Natural killer cell (primary cell): ENCODE measurements at regions not wholly inside any gene's neighbourhood (a gene's known extent, or its start where the extent isn't known, plus 50 kb on each side); places are given as distances from the start of the nearest gene placed in this dataset.

ENCODE experiments used
- ATAC-seq, 3 donors: fragments of 150-1000 bp in 2 of 3; fragments of 200-7000 bp in 1 of 3; cut with Tn5 transposase; 1 replicate in 1 of 3; 2 replicates in 2 of 3; pipeline ENCODE4 v1.10.0; 2021; ENCODE audit warnings: mild to moderate bottlenecking in 2 of 3, moderate library complexity in 2 of 3
- DNase-seq, 2 donors: peaks; one replicate each; pipeline versions ENCODE4 v3.0.0 to v3.0.0-alpha.2; 2013 to 2021; ENCODE audit warnings: mixed read lengths in 1 of 2
- H3K27ac ChIP-seq: one replicate; pipeline ENCODE4 v1.5.1; 2013; ENCODE audit warnings: mild to moderate bottlenecking, low read length
- H3K27me3 ChIP-seq: one replicate; pipeline ENCODE4 v1.6.1; 2013; ENCODE audit warnings: low read length; ENCODE audit not compliant: control insufficient read depth, insufficient read depth
- H3K36me3 ChIP-seq: one replicate; pipeline ENCODE4 v1.6.1; 2013; ENCODE audit warnings: low read length; ENCODE audit not compliant: control insufficient read depth, insufficient read depth
- H3K4me1 ChIP-seq: one replicate; pipeline ENCODE4 v1.6.1; 2013; ENCODE audit warnings: low read length; ENCODE audit not compliant: control insufficient read depth, insufficient read depth
- H3K4me3 ChIP-seq: one replicate; pipeline ENCODE4 v1.5.1; 2013; ENCODE audit warnings: low read length
- H3K9me3 ChIP-seq: one replicate; pipeline ENCODE4 v1.6.1; 2013; ENCODE audit warnings: low read length; ENCODE audit not compliant: control insufficient read depth, insufficient read depth
- H3K27ac Mint-ChIP-seq, 2 donors: one replicate each; pipeline ENCODE4 v1.8.0; 2022; ENCODE audit warnings: mild to moderate bottlenecking in 2 of 2, mixed read lengths in 2 of 2, moderate library complexity in 1 of 2
- H3K27me3 Mint-ChIP-seq, 2 donors: one replicate each; pipeline ENCODE4 v1.8.0; 2022; ENCODE audit warnings: low read depth in 2 of 2, mixed read lengths in 2 of 2
- H3K36me3 Mint-ChIP-seq: one replicate; pipeline ENCODE4 v1.8.0; 2022; ENCODE audit warnings: mixed read lengths
- H3K4me1 Mint-ChIP-seq, 2 donors: one replicate each; pipeline ENCODE4 v1.8.0; 2022; ENCODE audit warnings: mixed read lengths in 2 of 2
- H3K4me3 Mint-ChIP-seq: one replicate; pipeline ENCODE4 v1.8.0; 2022; ENCODE audit warnings: mild to moderate bottlenecking, moderate library complexity, mixed read lengths
- H3K9me3 Mint-ChIP-seq, 2 donors: one replicate each; pipeline ENCODE4 v1.8.0; 2022; ENCODE audit warnings: mixed read lengths in 2 of 2
- WGBS: methylation state at CpG from one replicate; pipeline ENCODE4 v1.1.7; 2013; ENCODE audit warnings: missing lambda C conversion rate; ENCODE audit not compliant: insufficient coverage; 5-methylcytosine and 5-hydroxymethylcytosine counted together
- intact Hi-C: fragments of 100-400 bp; cut with micrococcal nuclease; formaldehyde crosslinking; loops from one replicate; pipeline ENCODE4 v1.14.2; 2022
- TF ChIP-seq, protein P1 (sequence below): fragments of 200-600 bp; IDR thresholded peaks from one replicate; pipeline ENCODE4 v1.8.0; 2022; ENCODE audit warnings: antibody characterized with exemption

DNA sequence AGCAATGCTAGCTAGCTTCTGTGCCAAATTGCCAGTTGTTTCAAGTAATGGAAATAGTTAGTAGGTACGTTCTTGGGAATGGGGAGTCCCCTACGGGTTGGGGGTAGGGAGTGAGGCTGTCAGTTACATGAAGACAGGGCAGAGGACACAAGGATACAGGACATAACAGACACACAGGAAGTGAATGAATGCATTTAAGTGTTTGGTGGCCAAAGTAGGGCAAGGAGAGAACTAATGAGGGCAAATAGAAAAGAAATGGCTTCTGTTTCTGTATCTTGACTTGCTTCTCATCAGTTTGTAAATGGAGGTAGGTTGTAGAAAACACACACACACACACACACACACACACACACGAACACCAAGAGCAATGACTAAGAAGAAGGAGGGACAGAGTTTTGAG, 142.2 kb downstream of the S1PR1 start:
- TF ChIP-seq, protein P1, sequence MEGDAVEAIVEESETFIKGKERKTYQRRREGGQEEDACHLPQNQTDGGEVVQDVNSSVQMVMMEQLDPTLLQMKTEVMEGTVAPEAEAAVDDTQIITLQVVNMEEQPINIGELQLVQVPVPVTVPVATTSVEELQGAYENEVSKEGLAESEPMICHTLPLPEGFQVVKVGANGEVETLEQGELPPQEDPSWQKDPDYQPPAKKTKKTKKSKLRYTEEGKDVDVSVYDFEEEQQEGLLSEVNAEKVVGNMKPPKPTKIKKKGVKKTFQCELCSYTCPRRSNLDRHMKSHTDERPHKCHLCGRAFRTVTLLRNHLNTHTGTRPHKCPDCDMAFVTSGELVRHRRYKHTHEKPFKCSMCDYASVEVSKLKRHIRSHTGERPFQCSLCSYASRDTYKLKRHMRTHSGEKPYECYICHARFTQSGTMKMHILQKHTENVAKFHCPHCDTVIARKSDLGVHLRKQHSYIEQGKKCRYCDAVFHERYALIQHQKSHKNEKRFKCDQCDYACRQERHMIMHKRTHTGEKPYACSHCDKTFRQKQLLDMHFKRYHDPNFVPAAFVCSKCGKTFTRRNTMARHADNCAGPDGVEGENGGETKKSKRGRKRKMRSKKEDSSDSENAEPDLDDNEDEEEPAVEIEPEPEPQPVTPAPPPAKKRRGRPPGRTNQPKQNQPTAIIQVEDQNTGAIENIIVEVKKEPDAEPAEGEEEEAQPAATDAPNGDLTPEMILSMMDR = no peak
- Histone ChIP-seq H3K9me3 (no peaks in the 10 kb centered on the region), H3K4me1 (no peaks in the 10 kb centered on the region), H3K27me3 (no peaks in the 10 kb centered on the region), H3K36me3 (no peaks in the 10 kb centered on the region), H3K4me3 (no peak overlapping the region), H3K27ac (no peak overlapping the region)
- DNase-seq (no peak), ATAC-seq (no peak)
- 92% methylated on average over 2 of the region's 3 CpGs for WGBS
- peaks cover 12 to 19% of the 10 kb centered on the region in 2 donors for H3K4me1 Mint-ChIP-seq
- no peak overlapping the region for H3K27ac Mint-ChIP-seq
- no peaks in the 10 kb centered on the region for H3K27me3 Mint-ChIP-seq
- intact Hi-C loops = no loop called here
- no peaks in the 10 kb centered on the region for H3K36me3 Mint-ChIP-seq
- H3K4me3 Mint-ChIP-seq = no peak overlapping the region
- H3K9me3 Mint-ChIP-seq = no peaks in the 10 kb centered on the region

DNA sequence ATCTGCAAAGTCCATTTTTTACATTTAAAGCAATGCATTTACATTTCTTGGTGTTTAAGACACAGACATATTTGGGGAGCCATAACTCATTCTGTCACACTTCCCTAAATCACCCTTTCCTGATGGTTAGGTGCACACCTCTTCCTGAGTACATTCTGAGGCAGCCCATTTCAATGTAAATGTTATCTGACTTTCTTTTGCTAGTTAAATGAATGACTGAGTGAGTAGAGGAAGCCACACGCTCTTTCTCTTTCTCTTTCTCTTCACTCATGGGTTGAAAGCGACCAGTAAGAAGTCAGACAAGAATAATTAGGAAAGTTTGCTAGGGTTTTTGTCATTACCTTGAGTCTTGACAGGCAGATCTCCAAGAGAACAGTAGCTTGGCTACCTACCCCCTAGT, 143.1 kb downstream of the S1PR1 start:
- no peaks in the 10 kb centered on the region for H3K27me3 Mint-ChIP-seq
- peak overlapping the region; percentile 13 to 27 for H3K27ac Mint-ChIP-seq

DNA sequence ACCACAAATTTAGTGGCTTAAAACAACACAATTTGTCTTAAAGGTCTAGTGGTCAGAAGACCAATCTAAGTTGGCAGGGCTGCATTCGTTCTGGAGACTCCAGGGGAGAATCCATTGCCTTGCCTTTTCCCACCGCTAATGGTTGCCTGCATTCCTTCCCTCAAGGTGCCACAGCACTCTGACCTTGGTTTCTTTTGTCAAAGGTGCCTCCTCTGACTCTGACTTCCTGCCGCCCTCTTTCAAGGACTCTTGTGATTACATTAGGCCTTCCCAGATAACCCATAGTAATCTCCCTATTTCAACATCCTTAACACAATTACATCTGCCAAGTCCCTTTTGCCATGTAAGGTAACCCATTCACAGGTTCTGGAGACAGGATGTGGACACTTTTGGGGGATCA, 145.3 kb downstream of the S1PR1 start:
- no peaks in the 10 kb centered on the region for H3K4me1 ChIP-seq
- no peak overlapping the region for H3K4me3 ChIP-seq
- peaks cover 0 to 3% of the 10 kb centered on the region in 2 donors for H3K9me3 Mint-ChIP-seq
- H3K27me3 ChIP-seq = no peaks in the 10 kb centered on the region
- H3K36me3 ChIP-seq = no peaks in the 10 kb centered on the region
- H3K4me1 Mint-ChIP-seq = peaks cover 12 to 19% of the 10 kb centered on the region in 2 donors
- no peaks in the 10 kb centered on the region for H3K27me3 Mint-ChIP-seq
- TF ChIP-seq, protein P1 = no peak
- no peaks in the 10 kb centered on the region for H3K36me3 Mint-ChIP-seq
- H3K27ac ChIP-seq = no peak overlapping the region
- no peak overlapping the region for H3K27ac Mint-ChIP-seq
- H3K9me3 ChIP-seq = no peaks in the 10 kb centered on the region
- H3K4me3 Mint-ChIP-seq = no peak overlapping the region
- 88% methylated on average over 3 of the region's 3 CpGs for WGBS
- DNase-seq = no peak
- ATAC-seq = no peak
- intact Hi-C loops = no loop called here

More for the DNA sequence above, 143.1 kb downstream of the S1PR1 start:
- Histone ChIP-seq H3K27ac (no peak overlapping the region), H3K36me3 (no peaks in the 10 kb centered on the region), H3K4me1 (no peaks in the 10 kb centered on the region), H3K4me3 (no peak overlapping the region), H3K27me3 (no peaks in the 10 kb centered on the region), H3K9me3 (no peaks in the 10 kb centered on the region)
- DNase-seq (no peak), ATAC-seq (peak in 2 of 3 donors; percentile 31 to 58)
- H3K4me3 Mint-ChIP-seq = no peak overlapping the region
- TF ChIP-seq, protein P1 = no peak
- intact Hi-C loops = no loop called here
- H3K9me3 Mint-ChIP-seq = no peaks in the 10 kb centered on the region
- no peaks in the 10 kb centered on the region for H3K36me3 Mint-ChIP-seq
- whole genome bisulfite sequencing = 20% methylated on average over 1 of the region's 2 CpGs
- H3K4me1 Mint-ChIP-seq = peaks cover 12 to 19% of the 10 kb centered on the region in 2 donors

DNA sequence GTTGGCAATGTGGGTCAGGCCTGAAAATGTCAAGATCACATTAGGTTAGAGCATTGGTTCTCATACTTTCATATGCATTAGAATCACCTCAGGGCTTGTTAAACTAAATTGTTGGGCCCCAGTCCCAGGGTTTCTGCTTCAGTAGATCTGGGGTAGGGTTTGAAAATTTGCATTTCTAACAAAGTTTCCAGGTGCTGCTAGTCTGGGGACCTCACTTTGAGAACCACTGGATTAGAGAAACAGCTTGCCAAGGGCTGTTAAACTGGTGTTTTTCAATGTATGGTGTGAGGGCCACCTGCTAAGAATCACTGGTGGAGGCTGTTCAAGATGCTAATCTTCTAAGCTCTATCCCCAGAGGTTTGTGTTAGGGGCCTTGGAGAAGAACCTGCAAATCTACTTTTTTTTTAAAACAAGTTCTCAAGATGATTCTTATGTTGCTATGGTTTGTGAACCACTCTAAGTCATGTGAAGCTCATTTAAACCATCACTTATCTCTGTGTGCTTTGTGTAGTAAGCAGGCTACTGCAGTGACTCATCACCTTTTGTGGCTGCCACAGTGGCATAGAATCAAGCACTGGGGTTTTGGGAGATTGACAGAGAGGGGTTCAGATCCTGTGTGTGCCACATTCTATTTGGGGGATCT, 152.2 kb downstream of the S1PR1 start:
- Mint-ChIP-seq H3K9me3 (peaks cover 0 to 3% of the 10 kb centered on the region in 2 donors), H3K36me3 (no peaks in the 10 kb centered on the region), H3K4me3 (no peak overlapping the region), H3K27ac (peak overlapping the region in 1 of 2 donors; percentile 25), H3K27me3 (no peaks in the 10 kb centered on the region), H3K4me1 (peaks cover 8 to 11% of the 10 kb centered on the region in 2 donors)
- TF ChIP-seq, protein P1 = no peak
- Histone ChIP-seq H3K27me3 (no peaks in the 10 kb centered on the region), H3K27ac (no peak overlapping the region), H3K36me3 (no peaks in the 10 kb centered on the region), H3K4me3 (no peak overlapping the region), H3K9me3 (no peaks in the 10 kb centered on the region), H3K4me1 (no peaks in the 10 kb centered on the region)
- ATAC-seq (peak; percentile 69 to 94 (median 77)), DNase-seq (no peak)
- intact Hi-C loops = no loop called here
